ENCODE measurements at regions not wholly inside any gene's neighbourhood (a gene's known extent, or its start where the extent isn't known, plus 50 kb on each side); places are given as distances from the start of the nearest gene placed in this dataset.

DNA sequence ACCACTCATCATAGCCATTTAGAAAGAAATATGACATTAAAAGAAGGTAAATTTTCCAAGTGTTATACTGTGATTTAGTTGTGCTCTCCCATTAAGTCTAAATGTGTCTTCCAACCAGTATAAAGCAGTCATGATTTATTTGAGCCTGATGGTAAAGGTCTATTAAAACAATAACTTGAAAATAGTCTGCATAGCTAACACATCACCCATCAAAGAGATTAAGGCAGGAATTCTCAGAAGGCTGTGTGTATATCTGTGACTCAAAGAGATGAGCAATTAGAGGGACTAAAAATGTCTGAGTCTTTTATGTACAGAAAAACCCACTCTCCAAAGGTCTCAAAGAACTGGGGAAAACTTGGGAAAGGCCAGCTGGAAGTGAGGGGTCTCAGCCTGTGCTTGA lies 70.3 kb upstream of the IQCM start:
- H3K4me1 ChIP-seq: peaks cover 6% of the 10 kb centered on the region
- no peaks in the 10 kb centered on the region for H3K36me3 ChIP-seq
- no peak overlapping the region for H3K27ac ChIP-seq
- TF ChIP-seq POLR2A (IDR thresholded peaks at IDR 0.05) (no peak), EP300 (IDR thresholded peaks at IDR 0.05) (no peak), POLR2AphosphoS5 (IDR thresholded peaks at IDR 0.05) (no peak)
- no peak overlapping the region for H3K4me3 ChIP-seq
- no peaks in the 10 kb centered on the region for H3K27me3 ChIP-seq
- DNase-seq (ENCODE audit: low spot score in 2 of 2): no peak
- no peaks in the 10 kb centered on the region for H3K9me3 ChIP-seq

DNA sequence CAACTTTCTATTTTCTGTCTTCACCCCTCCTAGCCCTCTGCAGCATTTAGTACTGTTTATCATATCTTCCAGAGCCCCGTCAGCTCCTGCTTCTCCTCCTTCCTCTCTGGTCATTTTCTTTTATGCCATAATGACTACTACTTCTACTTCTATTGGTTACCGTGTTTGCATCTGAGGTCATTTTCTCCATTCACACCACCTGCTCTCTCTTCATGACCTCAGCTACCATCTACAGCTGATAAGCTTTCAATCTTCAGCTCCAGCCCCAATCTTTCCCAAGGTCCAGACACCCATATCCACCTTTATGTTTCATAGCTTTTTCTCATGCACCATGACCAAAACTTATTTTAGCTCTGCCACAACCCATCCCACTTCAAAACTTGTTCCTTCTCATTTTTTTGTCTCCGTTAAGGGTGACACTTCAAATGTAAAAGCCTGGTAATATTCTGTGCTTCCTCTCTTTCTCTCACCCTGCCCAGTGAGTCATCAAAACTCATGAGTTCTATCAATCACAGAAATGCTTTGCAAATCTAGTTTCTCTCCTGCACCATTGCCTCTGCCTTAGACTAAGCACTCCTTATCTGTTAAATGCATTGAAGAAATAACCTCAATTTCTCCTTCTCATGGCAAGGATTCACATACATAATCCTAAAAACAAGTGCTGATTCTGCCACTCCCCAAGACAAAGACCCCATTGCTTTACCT lies 71.3 kb upstream of the IQCM start:
- no peak for DNase-seq (ENCODE audit: low spot score in 2 of 2)
- Histone ChIP-seq H3K36me3 (no peaks in the 10 kb centered on the region), H3K4me3 (no peak overlapping the region), H3K27ac (no peak overlapping the region), H3K27me3 (no peaks in the 10 kb centered on the region), H3K9me3 (no peaks in the 10 kb centered on the region), H3K4me1 (peaks cover 6% of the 10 kb centered on the region)
- no peak for TF ChIP-seq POLR2A (IDR thresholded peaks at IDR 0.05)
- WGBS: 93% methylated on average over 3 of the region's 3 CpGs

GRCh38 chr4:149889991-149890390 lies 74.3 kb upstream of the IQCM start:
- H3K27me3 ChIP-seq: no peaks in the 10 kb centered on the region
- no peak overlapping the region for H3K4me3 ChIP-seq
- TF ChIP-seq, protein P1, sequence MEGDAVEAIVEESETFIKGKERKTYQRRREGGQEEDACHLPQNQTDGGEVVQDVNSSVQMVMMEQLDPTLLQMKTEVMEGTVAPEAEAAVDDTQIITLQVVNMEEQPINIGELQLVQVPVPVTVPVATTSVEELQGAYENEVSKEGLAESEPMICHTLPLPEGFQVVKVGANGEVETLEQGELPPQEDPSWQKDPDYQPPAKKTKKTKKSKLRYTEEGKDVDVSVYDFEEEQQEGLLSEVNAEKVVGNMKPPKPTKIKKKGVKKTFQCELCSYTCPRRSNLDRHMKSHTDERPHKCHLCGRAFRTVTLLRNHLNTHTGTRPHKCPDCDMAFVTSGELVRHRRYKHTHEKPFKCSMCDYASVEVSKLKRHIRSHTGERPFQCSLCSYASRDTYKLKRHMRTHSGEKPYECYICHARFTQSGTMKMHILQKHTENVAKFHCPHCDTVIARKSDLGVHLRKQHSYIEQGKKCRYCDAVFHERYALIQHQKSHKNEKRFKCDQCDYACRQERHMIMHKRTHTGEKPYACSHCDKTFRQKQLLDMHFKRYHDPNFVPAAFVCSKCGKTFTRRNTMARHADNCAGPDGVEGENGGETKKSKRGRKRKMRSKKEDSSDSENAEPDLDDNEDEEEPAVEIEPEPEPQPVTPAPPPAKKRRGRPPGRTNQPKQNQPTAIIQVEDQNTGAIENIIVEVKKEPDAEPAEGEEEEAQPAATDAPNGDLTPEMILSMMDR (IDR thresholded peaks at IDR 0.05): no peak
- no peak for TF ChIP-seq EP300 (IDR thresholded peaks at IDR 0.05)
- no peak for TF ChIP-seq POLR2A (IDR thresholded peaks at IDR 0.05)
- no peak for TF ChIP-seq POLR2AphosphoS5 (IDR thresholded peaks at IDR 0.05)
- no peaks in the 10 kb centered on the region for H3K36me3 ChIP-seq
- no peaks in the 10 kb centered on the region for H3K9me3 ChIP-seq
- H3K4me1 ChIP-seq: peaks cover under 1% of the 10 kb centered on the region
- no peak for DNase-seq (ENCODE audit: low spot score in 2 of 2)
- H3K27ac ChIP-seq: no peak overlapping the region
- 64% methylated on average over 3 of the region's 3 CpGs for WGBS

GRCh38 chr4:149890531-149890930 lies 74.9 kb upstream of the IQCM start:
- 86% methylated on average over 1 of the region's 1 CpG for WGBS

DNA sequence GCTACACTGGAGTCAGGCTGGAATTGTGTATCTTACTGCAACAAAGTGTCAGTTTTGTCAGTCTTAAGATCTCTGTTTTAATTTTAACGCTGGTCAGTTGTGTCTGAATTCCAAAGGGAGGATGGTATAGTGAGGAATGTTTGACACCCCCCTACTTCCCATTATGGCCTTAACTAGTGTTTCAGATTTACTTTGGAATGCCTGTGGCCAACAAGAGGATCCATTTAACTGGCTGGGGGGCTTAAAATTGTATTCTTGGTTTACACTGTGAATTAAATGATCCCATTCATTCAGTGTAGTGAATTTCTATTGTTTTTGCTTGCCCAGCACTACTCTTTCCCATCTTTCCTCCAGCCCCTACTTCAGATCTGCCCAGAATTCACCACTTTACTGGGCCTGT lies 75.8 kb upstream of the IQCM start:
- Histone ChIP-seq H3K27ac (no peak overlapping the region), H3K4me1 (no peaks in the 10 kb centered on the region), H3K36me3 (no peaks in the 10 kb centered on the region), H3K27me3 (no peaks in the 10 kb centered on the region), H3K4me3 (no peak overlapping the region), H3K9me3 (no peaks in the 10 kb centered on the region)
- WGBS: 85% methylated on average over 1 of the region's 1 CpG
- TF ChIP-seq, protein P1 (IDR thresholded peaks at IDR 0.05): no peak
- TF ChIP-seq EP300 (IDR thresholded peaks at IDR 0.05) (no peak), POLR2A (IDR thresholded peaks at IDR 0.05) (no peak), POLR2AphosphoS5 (IDR thresholded peaks at IDR 0.05) (no peak)
- no peak for DNase-seq (ENCODE audit: low spot score in 2 of 2)

More at GRCh38 chr4:149890531-149890930, 74.9 kb upstream of the IQCM start:
- Histone ChIP-seq H3K27me3 (no peaks in the 10 kb centered on the region), H3K36me3 (no peaks in the 10 kb centered on the region), H3K4me1 (no peaks in the 10 kb centered on the region), H3K9me3 (no peaks in the 10 kb centered on the region), H3K4me3 (no peak overlapping the region), H3K27ac (no peak overlapping the region)
- TF ChIP-seq, protein P1 (IDR thresholded peaks at IDR 0.05): no peak
- TF ChIP-seq EP300 (IDR thresholded peaks at IDR 0.05): no peak
- TF ChIP-seq POLR2A (IDR thresholded peaks at IDR 0.05): no peak
- TF ChIP-seq POLR2AphosphoS5 (IDR thresholded peaks at IDR 0.05): no peak
- no peak for DNase-seq (ENCODE audit: low spot score in 2 of 2)

DNA sequence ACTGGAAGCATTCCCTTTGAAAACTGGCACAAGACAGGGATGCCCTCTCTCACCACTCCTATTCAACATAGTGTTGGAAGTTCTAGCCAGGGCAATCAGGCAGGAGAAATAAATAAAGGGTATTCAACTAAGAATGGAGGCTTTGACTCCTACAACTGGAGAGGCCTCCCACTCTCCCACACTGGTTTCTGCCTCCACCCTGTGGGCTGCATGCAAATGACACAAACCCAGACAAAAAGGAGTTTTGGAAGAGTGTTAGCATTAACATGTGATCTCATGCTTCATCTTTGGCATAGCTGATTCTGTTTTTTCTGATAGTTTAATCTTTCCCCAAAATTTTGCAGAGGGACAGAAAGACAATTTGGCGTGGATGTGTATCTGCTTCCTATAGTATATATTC lies 80.8 kb upstream of the IQCM start:
- Histone ChIP-seq H3K36me3 (no peaks in the 10 kb centered on the region), H3K27me3 (no peaks in the 10 kb centered on the region), H3K27ac (no peak overlapping the region), H3K4me1 (no peaks in the 10 kb centered on the region), H3K9me3 (no peaks in the 10 kb centered on the region), H3K4me3 (no peak overlapping the region)
- 69% methylated on average over 1 of the region's 1 CpG for WGBS
- no peak for TF ChIP-seq POLR2A (IDR thresholded peaks at IDR 0.05)
- no peak for TF ChIP-seq POLR2AphosphoS5 (IDR thresholded peaks at IDR 0.05)
- TF ChIP-seq, protein P1 (IDR thresholded peaks at IDR 0.05): no peak
- TF ChIP-seq EP300 (IDR thresholded peaks at IDR 0.05): no peak
- no peak for DNase-seq (ENCODE audit: low spot score in 2 of 2)
